HG03565 (cell line): ENCODE measurements at regions not wholly inside any gene's neighbourhood (a gene's known extent, or its start where the extent isn't known, plus 50 kb on each side); places are given as distances from the start of the nearest gene placed in this dataset.

ENCODE experiments used
- ATAC-seq: cut with Tn5 transposase; IDR thresholded peaks from one replicate; pipeline ENCODE4 v1.9.1; 2021; ENCODE audit warnings: mild to moderate bottlenecking, moderate library complexity; ENCODE audit not compliant: unreplicated experiment

GRCh38 chr1:116321766-116322175 lies 51.3 kb upstream of the ATP1A1 start:
- no peak for ATAC-seq

- no peak for ATAC-seq
Observed at GRCh38 chr1:116322752-116323405, 50.2 kb upstream of the ATP1A1 start.
